GM18951 (cell line): ENCODE measurements at regions not wholly inside any gene's neighbourhood (a gene's known extent, or its start where the extent isn't known, plus 50 kb on each side); places are given as distances from the start of the nearest gene placed in this dataset.

Experiments
- POLR2A ChIP-seq: IDR thresholded peaks from 4 replicates; pipeline ENCODE4 v1.6.1; 2011; ENCODE audit warnings: mild to moderate bottlenecking; ENCODE audit not compliant: insufficient read length, insufficient read depth; ENCODE audit errors: extremely low read depth
- in situ Hi-C: fragments of 300-500 bp; cut with MboI; formaldehyde crosslinking; loops from one replicate; pipeline ENCODE4 v1.12.0; 2022; ENCODE audit warnings: low sequenced_read_pairs, mixed read lengths, inconsistent platforms; ENCODE audit not compliant: unreplicated experiment

DNA sequence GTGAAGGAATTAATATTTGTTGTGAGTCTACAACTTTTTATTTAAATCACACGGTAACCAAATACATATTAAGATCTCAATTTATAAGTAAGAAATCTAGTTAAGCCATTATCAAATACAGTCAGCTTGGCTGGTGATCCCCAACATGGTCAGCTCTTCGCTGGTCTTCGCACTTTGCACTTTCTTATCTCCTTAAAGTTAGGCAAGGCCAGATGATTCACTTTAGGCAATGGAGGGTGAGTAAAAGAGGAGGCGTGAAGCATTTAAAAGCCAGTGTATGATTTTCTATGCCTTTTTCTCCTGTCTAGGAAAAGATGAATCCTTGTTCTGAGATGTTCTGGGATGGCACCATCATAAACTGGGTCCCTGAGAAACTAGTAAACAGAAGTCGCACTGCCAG, 793.7 kb upstream of the ARGLU1 start:
- no peak for TF ChIP-seq POLR2A
- in situ Hi-C loops = no loop called here

DNA sequence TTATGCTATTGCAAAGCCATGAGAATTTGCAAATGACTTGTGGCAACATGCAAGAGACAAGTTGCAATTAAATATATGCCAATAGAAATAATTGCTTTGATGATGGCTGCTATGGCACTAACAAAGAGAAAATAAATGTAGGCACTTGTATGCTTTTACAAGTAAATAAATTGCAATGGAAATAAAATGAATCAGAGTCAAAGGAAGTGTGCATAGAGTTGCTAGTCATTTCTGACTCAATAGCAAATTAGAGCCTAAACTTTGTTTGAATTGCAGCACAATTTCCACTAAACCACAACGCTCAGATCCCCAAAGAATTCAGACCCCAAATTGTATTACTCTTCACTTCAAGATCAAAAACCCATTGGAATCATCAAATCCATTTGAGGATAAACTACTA, 792.1 kb upstream of the ARGLU1 start:
- in situ Hi-C loops = no loop called here
- no peak for TF ChIP-seq POLR2A

DNA sequence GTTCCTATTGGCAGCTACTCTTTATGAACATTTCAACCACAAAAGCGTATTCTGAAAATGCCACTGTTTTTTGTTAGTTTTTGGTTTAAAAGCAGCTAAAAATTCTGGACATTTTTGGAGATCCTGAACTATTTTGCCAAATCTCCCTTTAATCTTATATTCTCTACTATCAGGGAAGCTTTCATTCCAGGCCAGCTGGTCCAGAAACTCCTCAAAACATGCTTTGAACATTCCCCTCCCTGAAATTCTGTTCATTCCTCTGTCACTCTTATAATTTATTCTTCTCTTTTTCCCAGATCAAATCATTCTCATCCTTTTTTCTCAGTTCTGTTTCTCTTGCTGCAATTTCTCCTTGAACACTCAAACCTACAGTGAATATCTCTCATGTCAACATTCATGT, 790.9 kb upstream of the ARGLU1 start:
- TF ChIP-seq POLR2A = no peak
- in situ Hi-C loops = no loop called here

DNA sequence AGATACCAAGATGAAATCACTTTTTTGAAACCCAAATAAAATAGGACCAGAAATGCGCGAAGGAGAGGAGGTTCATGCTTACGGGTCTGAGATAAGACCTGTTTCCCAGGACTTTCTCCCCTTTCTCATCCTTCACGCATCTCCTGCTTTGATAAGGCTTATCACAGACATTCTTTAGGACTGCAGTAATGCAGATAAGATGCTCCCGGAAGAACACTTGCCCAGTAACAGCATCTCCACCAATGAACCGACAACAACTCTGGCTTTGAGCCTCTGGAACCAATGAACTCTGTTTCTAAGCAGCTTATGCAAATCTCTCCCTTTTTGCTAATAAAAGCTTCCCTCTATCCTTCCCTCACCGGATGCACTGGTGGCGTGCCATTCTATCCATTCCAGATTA, 783.4 kb upstream of the ARGLU1 start:
- in situ Hi-C loops = no loop called here
- no peak for TF ChIP-seq POLR2A

DNA sequence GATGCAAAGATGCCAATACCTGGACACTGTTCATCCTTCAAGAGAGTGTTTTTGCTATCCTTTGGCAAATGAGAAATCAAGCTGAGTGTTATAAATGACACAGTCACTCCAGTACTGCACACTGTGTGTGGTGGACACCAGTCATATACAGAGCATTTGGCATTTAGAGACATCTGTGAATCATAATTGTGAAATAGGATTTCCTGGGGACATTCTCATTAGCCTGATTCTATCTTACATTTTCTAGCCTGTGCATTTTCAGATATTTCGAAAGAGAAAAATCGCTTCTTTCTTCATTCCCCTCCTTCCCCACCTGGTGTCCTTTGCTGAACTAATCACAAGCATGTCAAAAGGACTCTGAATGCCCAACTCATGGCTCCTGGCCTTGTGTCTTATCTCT, 781.0 kb upstream of the ARGLU1 start:
- in situ Hi-C loops = no loop called here
- no peak for TF ChIP-seq POLR2A

DNA sequence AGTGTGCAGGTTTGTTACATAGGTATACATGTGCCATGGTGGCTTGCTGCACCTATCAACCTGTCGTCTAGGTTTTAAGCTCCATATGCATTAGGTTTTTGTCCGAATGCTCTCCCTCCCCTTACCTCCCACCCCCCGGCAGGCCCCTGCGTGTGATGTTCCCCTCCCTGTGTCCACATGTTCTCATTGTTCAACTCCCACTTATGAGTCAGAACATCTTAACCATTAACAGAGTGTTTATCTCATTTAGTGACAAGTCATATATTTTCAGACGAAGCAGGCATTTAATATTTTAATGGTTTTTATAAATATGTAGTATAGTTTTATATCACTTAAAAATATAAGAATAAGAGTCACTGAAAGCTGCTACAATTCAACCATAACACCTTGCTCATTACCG, 780.5 kb upstream of the ARGLU1 start:
- no peak for TF ChIP-seq POLR2A
- in situ Hi-C loops = no loop called here

DNA sequence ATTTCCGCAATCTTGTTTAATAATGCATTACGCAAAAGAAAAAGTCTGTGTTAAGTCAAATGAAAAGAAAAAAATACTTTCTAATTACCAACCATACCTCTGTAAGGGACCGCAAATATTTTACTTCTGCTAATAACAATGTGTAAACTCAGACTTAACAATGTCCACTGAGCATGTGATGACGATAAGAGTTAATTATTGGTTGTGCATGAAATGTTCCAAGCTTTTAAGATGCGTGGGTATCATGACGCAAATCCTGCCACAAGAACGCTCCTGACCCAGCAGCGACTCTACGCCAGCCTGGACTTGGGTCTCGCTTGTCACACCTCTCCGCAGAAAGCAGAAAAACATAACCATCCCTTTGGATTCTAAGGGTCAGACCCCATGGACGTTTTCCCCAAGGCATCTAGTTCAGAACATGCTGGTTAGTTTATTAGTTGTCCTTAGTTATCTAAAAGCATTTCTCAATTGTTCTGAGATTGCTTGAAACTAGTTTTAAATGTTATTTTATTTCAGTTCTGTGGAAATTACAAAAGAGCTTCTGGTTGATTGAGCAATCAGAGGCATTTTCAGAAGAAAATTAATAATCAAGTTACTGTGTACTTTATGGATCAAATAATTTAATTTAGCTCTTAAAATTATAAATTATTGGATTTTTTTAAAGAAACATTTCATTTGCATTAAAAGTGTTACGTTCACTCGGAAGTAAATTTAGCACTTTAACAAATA, 779.9 kb upstream of the ARGLU1 start:
- in situ Hi-C loops = no loop called here
- TF ChIP-seq POLR2A = no peak

DNA sequence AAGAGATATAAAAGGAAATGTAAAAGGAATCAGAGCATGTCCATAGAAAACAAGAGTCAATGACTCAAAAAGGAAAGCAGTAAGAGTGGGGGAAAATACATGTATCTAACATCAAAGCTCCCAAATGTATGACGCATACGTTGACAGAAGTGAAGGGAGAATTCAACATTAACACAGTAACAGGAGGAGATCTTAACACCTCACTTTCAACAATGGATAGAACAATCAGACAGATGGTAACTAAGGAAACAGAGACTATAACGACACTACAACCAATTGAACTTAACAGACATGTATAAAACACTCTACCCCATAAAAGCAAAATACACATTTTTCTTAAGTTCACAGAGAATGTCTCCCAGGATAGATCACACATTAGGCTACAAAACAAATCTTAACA, 774.8 kb upstream of the ARGLU1 start:
- no peak for TF ChIP-seq POLR2A
- in situ Hi-C loops = no loop called here

DNA sequence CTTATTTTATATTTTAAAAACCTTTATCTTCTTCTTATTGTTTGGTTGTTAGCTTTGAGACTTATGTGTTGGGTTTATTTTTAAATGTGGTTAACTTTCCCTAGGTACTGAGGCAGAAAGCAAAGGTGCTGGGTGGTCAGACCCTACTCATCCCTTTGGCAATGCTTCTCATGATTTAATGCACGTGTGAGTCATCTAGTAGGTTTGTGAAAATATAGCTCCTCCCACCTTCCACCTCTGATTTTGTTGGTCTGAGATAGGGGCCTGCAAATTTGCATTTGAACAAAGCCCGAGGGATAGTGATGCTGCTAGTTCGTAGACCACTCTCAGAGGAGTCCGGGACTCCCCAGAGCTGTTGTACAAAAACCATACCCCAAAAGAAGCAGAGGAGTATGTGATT, 771.3 kb upstream of the ARGLU1 start:
- TF ChIP-seq POLR2A = no peak
- in situ Hi-C loops = no loop called here

DNA sequence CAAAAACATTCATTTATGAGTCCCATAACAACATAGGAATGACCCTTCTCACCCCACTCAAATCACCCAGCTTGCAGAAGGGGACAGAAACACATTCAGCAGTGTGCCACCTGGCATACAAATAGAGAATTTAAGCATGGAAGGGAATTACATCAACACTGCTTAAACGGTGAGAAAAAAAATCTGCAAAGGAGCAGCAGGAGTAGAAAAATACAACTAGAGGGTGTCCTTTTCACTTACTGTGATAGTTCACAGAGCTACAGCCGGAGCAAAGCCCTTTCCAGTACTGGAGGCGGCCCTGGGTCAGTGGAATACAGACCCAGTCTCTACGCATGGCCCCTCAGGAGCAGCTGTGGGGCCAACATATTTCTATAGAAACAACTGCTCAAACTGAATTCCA, 764.3 kb upstream of the ARGLU1 start:
- TF ChIP-seq POLR2A = no peak
- in situ Hi-C loops = no loop called here

DNA sequence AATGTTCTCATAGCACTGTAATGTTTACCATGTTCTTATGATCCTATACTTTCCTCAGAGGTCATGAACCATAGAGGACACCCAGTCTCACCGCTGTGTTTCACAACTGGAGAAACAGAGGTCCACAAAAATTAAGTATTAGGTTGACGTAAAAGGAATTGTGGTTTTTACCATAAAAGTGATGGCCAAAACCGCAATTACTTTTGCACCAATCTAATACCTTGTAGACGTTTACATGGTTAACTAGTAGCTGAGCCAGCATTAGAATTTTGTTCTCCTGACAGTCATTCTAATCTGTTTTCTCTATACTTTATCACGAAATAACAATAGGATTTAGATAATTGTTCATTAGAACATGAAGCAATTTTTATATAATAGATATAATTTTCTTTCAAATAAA, 763.4 kb upstream of the ARGLU1 start:
- in situ Hi-C loops = no loop called here
- TF ChIP-seq POLR2A = no peak

DNA sequence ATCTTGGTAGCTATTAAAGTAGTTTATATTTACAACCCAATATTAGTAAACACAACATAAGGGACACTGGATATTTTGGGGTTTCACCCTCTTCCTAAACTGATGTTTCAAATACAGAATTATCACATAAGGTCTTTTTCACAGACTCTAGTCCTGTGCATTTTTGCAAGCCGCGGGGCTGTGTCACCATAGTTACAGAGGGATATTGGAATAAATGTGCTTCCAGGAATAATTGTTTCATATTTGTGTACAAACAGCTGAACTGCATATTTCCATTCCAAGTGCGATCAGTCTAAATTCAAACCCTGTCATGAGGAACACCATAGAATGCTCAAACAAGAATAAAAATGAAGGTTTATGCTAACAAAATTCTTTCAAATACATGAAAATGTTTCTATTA, 762.5 kb upstream of the ARGLU1 start:
- no peak for TF ChIP-seq POLR2A
- in situ Hi-C loops = no loop called here

DNA sequence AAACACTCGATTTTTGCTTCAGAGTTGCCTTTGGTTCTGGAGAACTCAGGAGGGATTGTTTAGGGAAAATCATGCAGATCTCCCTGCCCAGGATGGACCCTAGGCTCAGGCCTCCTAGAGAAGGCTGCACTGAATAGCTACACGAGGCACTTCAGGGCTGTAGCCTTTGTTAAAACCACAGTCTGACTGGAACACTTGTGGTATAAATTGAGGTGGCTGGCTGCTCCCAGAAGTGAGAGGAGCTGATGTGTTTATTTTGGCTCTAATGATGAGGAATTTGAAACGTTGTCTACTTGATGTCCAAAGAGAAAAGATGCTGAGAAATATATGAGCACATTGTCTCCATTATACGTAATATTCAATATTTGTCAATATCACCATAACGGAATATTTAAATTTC, 762.1 kb upstream of the ARGLU1 start:
- in situ Hi-C loops = no loop called here
- no peak for TF ChIP-seq POLR2A

DNA sequence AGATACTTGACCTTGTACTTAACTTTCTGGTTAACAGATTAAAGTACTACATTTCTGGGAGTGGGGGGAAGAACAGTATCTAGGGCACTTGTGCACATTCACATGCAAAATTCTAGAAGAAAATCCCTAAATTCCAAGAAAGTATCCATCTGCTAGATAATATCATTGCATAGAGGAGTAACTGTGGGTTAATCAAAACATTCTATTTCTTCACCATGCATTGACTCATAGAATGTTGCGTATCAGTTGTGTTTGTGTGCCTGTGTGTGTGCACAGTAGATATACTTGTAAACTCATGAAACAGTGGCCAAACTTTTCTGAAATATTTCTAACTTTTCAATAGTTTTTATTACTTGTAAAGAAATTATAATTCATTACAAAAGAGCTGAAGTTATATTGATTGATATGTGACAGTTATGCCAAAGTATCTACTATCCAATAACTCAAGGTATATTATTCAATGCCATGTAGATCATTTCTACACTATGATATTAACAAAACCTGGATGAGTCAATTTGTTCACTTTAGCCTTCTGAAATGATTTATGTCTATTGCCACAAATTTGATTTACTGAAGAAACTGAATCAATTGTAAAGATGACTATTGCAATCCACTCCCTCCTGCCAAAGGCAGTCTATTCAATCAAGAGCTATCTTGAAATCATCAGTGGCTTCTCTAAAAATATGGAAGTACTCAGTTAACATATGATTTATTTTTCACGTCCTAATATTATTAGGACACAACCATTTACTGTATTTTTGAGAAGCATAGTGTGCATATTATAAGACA, 756.7 kb upstream of the ARGLU1 start:
- in situ Hi-C loops = no loop called here
- no peak for TF ChIP-seq POLR2A
